K562 (cell line): ENCODE measurements at regions not wholly inside any gene's neighbourhood (a gene's known extent, or its start where the extent isn't known, plus 50 kb on each side); places are given as distances from the start of the nearest gene placed in this dataset.

Experiments
- ATAC-seq: fragments of 200-7000 bp; cut with Tn5 transposase; 3 replicates; pipeline ENCODE4 v1.9.1; 2020; ENCODE audit warnings: moderate library complexity
- BruUV-seq: library from RNA; stranded (reverse); fragments of 400-500 nt; replicated peaks from 2 replicates; lab custom pipeline; 2021; lab: Mats Ljungman, UMichigan
- CTCF ChIA-PET: fragments of 300-600 bp; formaldehyde crosslinking; extraction: SDS; loops from one replicate; lab custom pipeline; 2021; ENCODE audit warnings: low intra/inter-chr PET ratio; lab: Yijun Ruan, JAX
- POLR2A ChIA-PET: fragments of 300-600, 350-650 bp; sonication (Branson Sonifier 250); formaldehyde crosslinking; extraction: SDS; loops from one replicate; lab custom pipeline; 2021; ENCODE audit warnings: antibody characterized with exemption, inconsistent platforms; lab: Yijun Ruan, JAX
- DNase-seq, 4 experiments: peaks; one replicate each; pipeline versions ENCODE4 v3.0.0 to v3.0.0-alpha.2; 2011 to 2018; ENCODE audit warnings: low spot score in 3 of 4, mixed read lengths in 3 of 4; ENCODE audit errors: extremely low read depth in 1 of 4
- FAIRE-seq: peaks from 2 replicates; lab custom pipeline; 2011; peaks lifted over from hg19 to GRCh38; lab: Jason Lieb, UNC
- H2AFZ ChIP-seq: 2 replicates; pipeline ENCODE4 v1.6.0; 2011; ENCODE audit warnings: low read depth, low read length, control low read depth, inconsistent platforms
- H3K27ac ChIP-seq: fragments of 200-600 bp; 3 replicates; pipeline ENCODE4 v1.8.0; 2011; ENCODE audit warnings: low read depth, mild to moderate bottlenecking, control low read depth, inconsistent platforms, low read length, moderate library complexity, mixed read lengths; ENCODE audit errors: extremely low read depth
- H3K27me3 ChIP-seq, 2 experiments: fragments of 300-600 bp in 1 of 2; 2 replicates in 1 of 2; 3 replicates in 1 of 2; pipeline versions ENCODE4 v1.6.0 to v1.8.0; 2011; ENCODE audit warnings: inconsistent platforms in 2 of 2, low read length in 2 of 2, mild to moderate bottlenecking in 1 of 2, mixed read lengths in 1 of 2, moderate library complexity in 1 of 2; ENCODE audit not compliant: control insufficient read depth in 2 of 2, insufficient read depth in 2 of 2
- H3K36me3 ChIP-seq: fragments of 300-600 bp; 3 replicates; pipeline ENCODE4 v1.8.0; 2011; ENCODE audit warnings: mild to moderate bottlenecking, low read length, inconsistent platforms; ENCODE audit not compliant: control insufficient read depth, insufficient read depth
- H3K4me1 ChIP-seq, 2 experiments: fragments of 200-600 bp in 1 of 2; replicated peaks in 1 of 2; 2 replicates in 1 of 2; 3 replicates in 1 of 2; pipeline versions ENCODE4 v1.5.1 to v1.8.0; 2011; ENCODE audit warnings: inconsistent platforms in 2 of 2, low read length in 2 of 2, mild to moderate bottlenecking in 1 of 2, mixed read lengths in 1 of 2, moderate library complexity in 1 of 2; ENCODE audit not compliant: control insufficient read depth in 2 of 2, insufficient read depth in 2 of 2
- H3K4me2 ChIP-seq: 2 replicates; pipeline ENCODE4 v1.6.1; 2011; ENCODE audit warnings: low read length, control low read depth, inconsistent platforms, mixed read lengths; ENCODE audit not compliant: insufficient read depth
- H3K4me3 ChIP-seq: fragments of 200-600 bp; sonication (generic), shearing (Covaris generic); 2 replicates; pipeline ENCODE4 v1.5.1; 2016; ENCODE audit warnings: control low read depth, inconsistent platforms
- H3K79me2 ChIP-seq: fragments of 200-600 bp; 3 replicates; pipeline ENCODE4 v1.8.0; 2011; ENCODE audit warnings: low read length, inconsistent platforms; ENCODE audit not compliant: control insufficient read depth, insufficient read depth
- H3K9ac ChIP-seq, 2 experiments: 2 replicates each; pipeline versions ENCODE4 v1.6.0 to v1.6.1; 2011; ENCODE audit warnings: low read depth in 2 of 2, low read length in 2 of 2, control low read depth in 1 of 2, inconsistent platforms in 1 of 2, mild to moderate bottlenecking in 1 of 2, mixed read lengths in 1 of 2; ENCODE audit not compliant: insufficient read depth in 1 of 2
- H3K9me1 ChIP-seq: one replicate; pipeline ENCODE4 v1.6.0; 2011; ENCODE audit warnings: inconsistent platforms, mild to moderate bottlenecking, low read length, moderate library complexity; ENCODE audit not compliant: control insufficient read depth, insufficient read depth
- H3K9me3 ChIP-seq: replicated peaks from 2 replicates; pipeline ENCODE4 v1.5.1; 2011; ENCODE audit warnings: low read depth, low read length, inconsistent platforms; ENCODE audit not compliant: control insufficient read depth, insufficient read depth
- H4K20me1 ChIP-seq: replicated peaks from 2 replicates; pipeline ENCODE4 v1.6.1; 2011; ENCODE audit warnings: low read length, inconsistent platforms, mixed read lengths; ENCODE audit not compliant: control insufficient read depth, insufficient read depth
- BRF1 ChIP-seq: IDR thresholded peaks from 3 replicates; pipeline ENCODE4 v1.6.1; 2011; ENCODE audit warnings: borderline replicate concordance, mild to moderate bottlenecking; ENCODE audit not compliant: insufficient read length; ENCODE audit errors: extremely low read depth
- CXXC5 ChIP-seq: fragments of 250-450 bp; sonication (Bioruptor Pico); IDR thresholded peaks from 2 replicates; pipeline ENCODE4 v1.8.0; 2022; ENCODE audit warnings: inconsistent platforms, mild to moderate bottlenecking, moderate library complexity
- DDX20 ChIP-seq: fragments of 450-650 bp; IDR thresholded peaks from 2 replicates; pipeline ENCODE4 v1.6.1; 2016; ENCODE audit warnings: missing genetic modification characterization, low read depth, mild to moderate bottlenecking, missing compliant biosample characterization, moderate library complexity
- DLX4 ChIP-seq: fragments of 250-450 bp; sonication (Bioruptor Pico); IDR thresholded peaks from 2 replicates; pipeline ENCODE4 v1.6.1; 2021; ENCODE audit warnings: mild to moderate bottlenecking
- HSF4 ChIP-seq: fragments of 250-450 bp; sonication (Bioruptor Pico); IDR thresholded peaks from 2 replicates; pipeline ENCODE4 v2.1.2; 2022; ENCODE audit warnings: mild to moderate bottlenecking, moderate library complexity, borderline replicate concordance
- MCM2 ChIP-seq: fragments of 450-650 bp; IDR thresholded peaks from 2 replicates; pipeline ENCODE4 v1.6.1; 2017; ENCODE audit warnings: low read depth, mild to moderate bottlenecking
- TBL1XR1 ChIP-seq, 2 experiments: IDR thresholded peaks; 2 replicates each; pipeline ENCODE4 v1.6.1; 2012; ENCODE audit warnings: improper control_type of control experiment in 2 of 2, low read length in 2 of 2, mild to moderate bottlenecking in 1 of 2
- TRIM28 ChIP-seq: fragments of 450-650 bp; IDR thresholded peaks from 2 replicates; pipeline ENCODE4 v1.6.1; 2017
- ZBTB34 ChIP-seq: fragments of 250-450 bp; sonication (Bioruptor Pico); IDR thresholded peaks from 2 replicates; pipeline ENCODE4 v1.8.0; 2021; ENCODE audit warnings: mild to moderate bottlenecking, moderate library complexity
- ZNF239 ChIP-seq: fragments of 250-450 bp; sonication (Bioruptor Pico); IDR thresholded peaks from 2 replicates; pipeline ENCODE4 v1.4.0; 2020; ENCODE audit warnings: mild to moderate bottlenecking
- WGBS: fragments of 100-300 bp; shearing (Covaris generic); methylation state at CpG from one replicate; pipeline ENCODE4 v1.1.6; 2016; ENCODE audit warnings: low coverage, mixed read lengths; ENCODE audit not compliant: insufficient coverage; ENCODE audit errors: missing lambda C conversion rate; 5-methylcytosine and 5-hydroxymethylcytosine counted together
- in situ Hi-C: fragments of 300-500 bp; cut with MboI; formaldehyde crosslinking; loops from 4 replicates; pipeline ENCODE4 v1.15.0; 2018; ENCODE audit warnings: inconsistent platforms, mixed read lengths
- intact Hi-C: fragments of 100-400 bp; cut with micrococcal nuclease; formaldehyde crosslinking; loops from 2 replicates; pipeline ENCODE4 v1.14.2; 2022

DNA sequence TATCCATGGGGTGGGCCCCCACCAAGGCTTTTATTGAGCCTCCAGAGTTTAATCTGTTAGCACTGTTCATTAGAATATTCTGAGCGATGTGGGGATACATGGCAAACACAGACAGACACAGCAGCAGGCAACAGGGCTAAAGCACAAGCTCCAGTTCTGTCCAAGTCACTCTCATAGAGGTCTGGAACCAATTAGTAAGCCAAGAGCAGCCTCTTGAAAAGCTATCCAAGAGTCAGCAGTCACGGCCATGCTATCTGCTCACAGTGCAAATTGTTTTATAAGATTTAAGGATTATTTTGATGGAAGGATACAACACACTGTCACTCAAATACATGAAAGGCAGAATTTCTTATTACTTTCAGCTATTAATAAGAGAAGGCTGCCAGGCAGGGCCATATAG lies 86.4 kb upstream of the DGKB start:
- no peaks in the 10 kb centered on the region; the same call in 1 of the 2 replicates for H3K9me3 ChIP-seq
- no peak for DNase-seq
- no peaks in the 10 kb centered on the region for H4K20me1 ChIP-seq
- no peaks in the 10 kb centered on the region for H3K79me2 ChIP-seq
- intact Hi-C loops = no loop called here
- FAIRE-seq = no peak
- H3K27ac ChIP-seq = no peak overlapping the region
- H3K4me1 ChIP-seq = no peaks in the 10 kb centered on the region
- no peaks in the 10 kb centered on the region for H3K36me3 ChIP-seq
- H3K4me3 ChIP-seq = no peak overlapping the region
- H2AFZ ChIP-seq = no peak overlapping the region
- H3K9me1 ChIP-seq = no peaks in the 10 kb centered on the region
- H3K27me3 ChIP-seq = no peaks in the 10 kb centered on the region
- no peak for ATAC-seq
- in situ Hi-C loops = no loop called here
- BruUV-seq = no TSS peak
- H3K9ac ChIP-seq = no peak overlapping the region
- TF ChIP-seq HSF4 (CRISPR knock-in tag) = no peak
- no peak for TF ChIP-seq CXXC5 (CRISPR knock-in tag)
- TF ChIP-seq ZBTB34 (CRISPR knock-in tag) = no peak
- no peak for TF ChIP-seq BRF1
- TF ChIP-seq MCM2 = no peak
- TF ChIP-seq DDX20 (tag) = no peak
- TF ChIP-seq TBL1XR1 (IDR thresholded peaks at IDR 0.05; ENCODE audit: low read length in 2 of 2) = no peak
- no peak for TF ChIP-seq ZNF239 (CRISPR knock-in tag)
- TF ChIP-seq DLX4 (CRISPR knock-in tag) = no peak
- TF ChIP-seq TRIM28 = no peak
- TF ChIP-seq, all 486 proteins: peak for 0
- ChIA-PET CTCF (no interaction called here), POLR2A (no interaction called here)
- no peak overlapping the region for H3K4me2 ChIP-seq
- 0% methylated on average over 2 of the region's 2 CpGs for WGBS
